ENCODE measurements at regions not wholly inside any gene's neighbourhood (a gene's known extent, or its start where the extent isn't known, plus 50 kb on each side); places are given as distances from the start of the nearest gene placed in this dataset.

DNA sequence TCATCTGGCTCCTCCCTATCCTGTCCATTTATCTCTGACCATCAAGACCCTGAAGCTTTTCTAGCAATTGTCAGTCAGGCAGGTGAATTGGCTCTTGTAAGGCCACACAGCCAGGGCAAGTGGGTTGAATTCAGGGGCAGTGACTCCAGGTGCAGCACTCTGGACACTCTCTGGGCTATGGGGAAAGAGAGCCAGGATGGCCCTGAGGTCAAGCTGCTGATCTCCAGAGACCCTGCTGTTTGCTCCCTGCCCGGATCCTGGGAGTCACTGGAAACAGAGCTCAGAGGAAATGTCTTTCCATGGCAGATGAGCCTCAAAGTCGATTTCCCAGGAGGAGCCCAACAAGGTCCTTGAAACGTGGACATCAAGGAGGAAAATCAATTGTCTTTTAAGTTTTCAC, 184.4 kb downstream of the C1orf94 start:
- peaks cover 10% of the 10 kb centered on the region for H3K4me1 ChIP-seq (ENCODE audit: control insufficient read depth, extremely low read depth, insufficient read depth, low read length)
- no peak for TF ChIP-seq EZH2 (IDR thresholded peaks at IDR 0.05; ENCODE audit: low read length)
- TF ChIP-seq, protein P1, sequence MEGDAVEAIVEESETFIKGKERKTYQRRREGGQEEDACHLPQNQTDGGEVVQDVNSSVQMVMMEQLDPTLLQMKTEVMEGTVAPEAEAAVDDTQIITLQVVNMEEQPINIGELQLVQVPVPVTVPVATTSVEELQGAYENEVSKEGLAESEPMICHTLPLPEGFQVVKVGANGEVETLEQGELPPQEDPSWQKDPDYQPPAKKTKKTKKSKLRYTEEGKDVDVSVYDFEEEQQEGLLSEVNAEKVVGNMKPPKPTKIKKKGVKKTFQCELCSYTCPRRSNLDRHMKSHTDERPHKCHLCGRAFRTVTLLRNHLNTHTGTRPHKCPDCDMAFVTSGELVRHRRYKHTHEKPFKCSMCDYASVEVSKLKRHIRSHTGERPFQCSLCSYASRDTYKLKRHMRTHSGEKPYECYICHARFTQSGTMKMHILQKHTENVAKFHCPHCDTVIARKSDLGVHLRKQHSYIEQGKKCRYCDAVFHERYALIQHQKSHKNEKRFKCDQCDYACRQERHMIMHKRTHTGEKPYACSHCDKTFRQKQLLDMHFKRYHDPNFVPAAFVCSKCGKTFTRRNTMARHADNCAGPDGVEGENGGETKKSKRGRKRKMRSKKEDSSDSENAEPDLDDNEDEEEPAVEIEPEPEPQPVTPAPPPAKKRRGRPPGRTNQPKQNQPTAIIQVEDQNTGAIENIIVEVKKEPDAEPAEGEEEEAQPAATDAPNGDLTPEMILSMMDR (optimal IDR thresholded peaks at IDR 0.05 in 1 of 3, IDR thresholded peaks at IDR 0.05 in 1 of 3, conservative IDR thresholded peaks at IDR 0.05 in 1 of 3; ENCODE audit: extremely low read depth in 1 of 3, insufficient read depth in 2 of 3, low read length in 3 of 3): no peak
- dilution Hi-C loops (cut with MboI; ENCODE audit: extremely low pct_ligation_motif_present, low sequenced_read_pairs): no loop called here

DNA sequence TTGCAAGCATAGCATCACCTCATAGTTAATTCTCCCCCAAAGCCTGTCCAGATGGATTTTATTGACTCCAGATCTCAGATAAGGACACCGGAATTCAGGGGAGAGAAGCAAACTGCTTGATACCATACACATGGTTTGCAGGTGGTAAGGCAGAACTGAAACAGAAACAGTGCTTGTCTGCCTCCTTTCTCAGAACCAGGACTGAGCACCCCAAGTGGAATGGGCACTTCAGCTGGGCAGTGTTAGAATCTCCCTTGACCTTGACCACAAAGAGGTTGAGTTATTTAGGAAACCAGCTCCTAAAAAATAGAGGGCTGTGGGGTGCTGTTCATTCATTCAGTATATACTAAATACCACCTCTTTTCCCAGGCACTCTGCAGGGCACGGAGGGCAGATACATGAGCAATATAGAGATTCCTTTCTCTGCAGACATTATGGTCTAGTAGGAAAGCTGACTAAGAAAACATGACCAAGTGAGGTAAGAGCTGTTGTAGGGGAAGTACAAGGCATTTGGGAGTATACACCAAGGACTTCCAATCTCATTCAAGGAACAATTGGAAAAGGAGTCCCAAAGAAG, 185.2 kb downstream of the C1orf94 start:
- Histone ChIP-seq H3K9me1 (ENCODE audit: control insufficient read depth, extremely low read depth, insufficient read depth, low read length) (no peaks in the 10 kb centered on the region), H4K20me1 (ENCODE audit: control insufficient read depth, extremely low read depth, insufficient read depth, low read length) (no peaks in the 10 kb centered on the region), H3K9me3 (ENCODE audit: control insufficient read depth, low read depth, low read length) (no peaks in the 10 kb centered on the region), H2AFZ (ENCODE audit: control insufficient read depth, low read length) (no peak overlapping the region), H3K4me1 (ENCODE audit: control insufficient read depth, extremely low read depth, insufficient read depth, low read length) (peaks cover 10% of the 10 kb centered on the region), H3K27ac (ENCODE audit: control insufficient read depth, insufficient read depth, low read length) (no peak overlapping the region), H3K9ac (ENCODE audit: control insufficient read depth, extremely low read depth, insufficient read depth, low read length) (no peak overlapping the region), H3K27me3 (ENCODE audit: control insufficient read depth, extremely low read depth, insufficient read depth, low read length) (peaks cover 3% of the 10 kb centered on the region), H3K36me3 (ENCODE audit: control insufficient read depth in 2 of 2, extremely low read depth in 1 of 2, insufficient read depth in 2 of 2, low read length in 2 of 2) (no peaks in the 10 kb centered on the region), H3K79me2 (ENCODE audit: control insufficient read depth, insufficient read depth, low read length) (no peaks in the 10 kb centered on the region), H3K4me3 (ENCODE audit: control insufficient read depth in 2 of 3, extremely low read depth in 1 of 3, insufficient read depth in 2 of 3, low read depth in 1 of 3, low read length in 3 of 3) (no peak overlapping the region), H3K4me2 (ENCODE audit: control insufficient read depth, extremely low read depth, insufficient read depth, low read depth, low read length) (no peak overlapping the region)
- dilution Hi-C loops (cut with MboI; ENCODE audit: extremely low pct_ligation_motif_present, low sequenced_read_pairs): no loop called here
- DNase-seq (ENCODE audit: low read depth, low spot score): no peak
- TF ChIP-seq, protein P1 (optimal IDR thresholded peaks at IDR 0.05 in 1 of 3, IDR thresholded peaks at IDR 0.05 in 1 of 3, conservative IDR thresholded peaks at IDR 0.05 in 1 of 3; ENCODE audit: extremely low read depth in 1 of 3, insufficient read depth in 2 of 3, low read length in 3 of 3): no peak
- no peak for FAIRE-seq

More for the DNA sequence above, 184.4 kb downstream of the C1orf94 start:
- H3K9ac ChIP-seq (ENCODE audit: control insufficient read depth, extremely low read depth, insufficient read depth, low read length): no peak overlapping the region
- H3K4me2 ChIP-seq (ENCODE audit: control insufficient read depth, extremely low read depth, insufficient read depth, low read depth, low read length): no peak overlapping the region
- no peaks in the 10 kb centered on the region for H3K36me3 ChIP-seq (ENCODE audit: control insufficient read depth in 2 of 2, extremely low read depth in 1 of 2, insufficient read depth in 2 of 2, low read length in 2 of 2)
- no peaks in the 10 kb centered on the region for H4K20me1 ChIP-seq (ENCODE audit: control insufficient read depth, extremely low read depth, insufficient read depth, low read length)
- no peaks in the 10 kb centered on the region for H3K9me3 ChIP-seq (ENCODE audit: control insufficient read depth, low read depth, low read length)
- H3K9me1 ChIP-seq (ENCODE audit: control insufficient read depth, extremely low read depth, insufficient read depth, low read length): no peaks in the 10 kb centered on the region
- no peaks in the 10 kb centered on the region for H3K79me2 ChIP-seq (ENCODE audit: control insufficient read depth, insufficient read depth, low read length)
- DNase-seq (ENCODE audit: low read depth, low spot score) (no peak), FAIRE-seq (no peak)
- H3K27me3 ChIP-seq (ENCODE audit: control insufficient read depth, extremely low read depth, insufficient read depth, low read length): no peaks in the 10 kb centered on the region
- H3K4me3 ChIP-seq (ENCODE audit: control insufficient read depth in 2 of 3, extremely low read depth in 1 of 3, insufficient read depth in 2 of 3, low read depth in 1 of 3, low read length in 3 of 3): no peak overlapping the region
- H2AFZ ChIP-seq (ENCODE audit: control insufficient read depth, low read length): no peak overlapping the region
- H3K27ac ChIP-seq (ENCODE audit: control insufficient read depth, insufficient read depth, low read length): no peak overlapping the region
